Skeletal muscle tissue (tissue), 3 donors: ENCODE measurements at regions not wholly inside any gene's neighbourhood (a gene's known extent, or its start where the extent isn't known, plus 50 kb on each side); places are given as distances from the start of the nearest gene placed in this dataset.
"Not testable (repeated sequence)": the region's sequence is repeated elsewhere in the genome, so short reads cannot be mapped to it uniquely, and the experiment has no call there.

ENCODE experiments used
- H3K27ac ChIP-seq: one replicate; pipeline ENCODE4 v1.7.0; 2013; ENCODE audit warnings: mild to moderate bottlenecking, low read depth, low read length, inconsistent platforms
- H3K27me3 ChIP-seq, 3 donors: one replicate each; pipeline ENCODE4 v1.7.0; 2013; ENCODE audit warnings: low read length in 3 of 3; ENCODE audit not compliant: control insufficient read depth in 3 of 3, insufficient read depth in 3 of 3
- H3K36me3 ChIP-seq, 3 donors: one replicate each; pipeline ENCODE4 v1.7.0; 2013; ENCODE audit warnings: low read length in 3 of 3; ENCODE audit not compliant: control insufficient read depth in 3 of 3, insufficient read depth in 3 of 3
- H3K4me1 ChIP-seq, 3 donors: one replicate each; pipeline ENCODE4 v1.7.0; 2013; ENCODE audit warnings: low read length in 3 of 3, mild to moderate bottlenecking in 3 of 3; ENCODE audit not compliant: control insufficient read depth in 3 of 3, insufficient read depth in 3 of 3
- H3K4me3 ChIP-seq, 3 donors: one replicate each; pipeline ENCODE4 v1.7.0; 2013; ENCODE audit warnings: low read length in 3 of 3
- H3K9ac ChIP-seq, 3 donors: one replicate each; pipeline ENCODE4 v1.7.0; 2013; ENCODE audit warnings: low read length in 3 of 3, mild to moderate bottlenecking in 3 of 3, moderate library complexity in 2 of 3, low read depth in 1 of 3
- H3K9me3 ChIP-seq, 3 donors: one replicate each; pipeline ENCODE4 v1.7.0; 2013; ENCODE audit warnings: low read length in 3 of 3; ENCODE audit not compliant: control insufficient read depth in 3 of 3
- donor health status: Osteomylitis.

DNA sequence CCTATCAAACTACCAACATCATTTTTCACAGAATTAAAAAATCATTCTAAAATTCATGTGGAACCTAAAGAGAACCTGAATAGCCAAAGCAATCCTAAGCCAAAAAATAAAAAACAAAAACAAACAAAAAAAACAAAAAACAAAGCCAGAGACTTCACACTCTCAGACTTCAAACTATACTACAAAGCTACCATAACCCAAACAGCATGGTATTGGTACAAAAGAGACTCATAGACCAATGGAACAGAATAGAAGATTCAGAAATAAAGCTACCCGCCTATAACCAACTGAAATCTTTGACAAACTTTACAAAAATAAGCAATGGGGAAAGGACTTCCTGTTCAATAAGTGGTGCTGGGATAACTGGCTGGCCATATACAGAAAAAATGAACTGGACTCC lies 152.3 kb upstream of the SMIM31 start:
- H3K4me1 ChIP-seq = no peaks in the 10 kb centered on the region
- no peak overlapping the region for H3K9ac ChIP-seq
- H3K4me3 ChIP-seq = no peak overlapping the region
- no peaks in the 10 kb centered on the region for H3K27me3 ChIP-seq
- no peaks in the 10 kb centered on the region for H3K36me3 ChIP-seq
- no peak overlapping the region for H3K27ac ChIP-seq
- no peaks in the 10 kb centered on the region for H3K9me3 ChIP-seq

DNA sequence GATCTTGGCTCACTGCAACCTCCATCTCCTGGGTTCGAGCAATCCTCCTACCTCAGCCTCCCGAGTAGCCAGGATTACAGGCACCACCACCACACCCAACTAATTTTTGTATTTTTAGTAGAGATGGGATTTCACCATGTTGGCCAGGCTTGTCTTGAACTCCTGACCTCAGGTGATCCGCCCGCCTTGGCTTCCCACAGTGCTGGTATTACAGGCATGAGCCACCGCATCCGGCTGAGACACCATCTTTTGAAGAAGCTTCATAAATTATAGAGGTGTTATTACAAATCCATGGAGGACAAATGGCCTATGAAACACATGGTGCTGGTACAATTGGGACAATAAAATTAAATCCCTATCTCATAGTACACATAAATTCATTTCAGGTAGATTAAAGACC lies 148.1 kb upstream of the SMIM31 start:
- not testable (repeated sequence) for H3K9ac ChIP-seq, H3K4me1 ChIP-seq, H3K36me3 ChIP-seq, H3K27me3 ChIP-seq, H3K4me3 ChIP-seq, H3K9me3 ChIP-seq, H3K27ac ChIP-seq

- Histone ChIP-seq H3K9me3 (no peaks in the 10 kb centered on the region), H3K27ac (no peak overlapping the region), H3K27me3 (no peaks in the 10 kb centered on the region), H3K36me3 (no peaks in the 10 kb centered on the region), H3K9ac (no peak overlapping the region), H3K4me1 (no peaks in the 10 kb centered on the region), H3K4me3 (no peak overlapping the region)
Measured at GRCh38 chr4:164606478-164606877, 147.5 kb upstream of the SMIM31 start.

GRCh38 chr4:164613256-164613655 lies 140.7 kb upstream of the SMIM31 start:
- Histone ChIP-seq H3K9me3 (no peaks in the 10 kb centered on the region), H3K27ac (no peak overlapping the region), H3K4me1 (no peaks in the 10 kb centered on the region), H3K36me3 (no peaks in the 10 kb centered on the region), H3K9ac (no peak overlapping the region), H3K4me3 (no peak overlapping the region), H3K27me3 (no peaks in the 10 kb centered on the region)

DNA sequence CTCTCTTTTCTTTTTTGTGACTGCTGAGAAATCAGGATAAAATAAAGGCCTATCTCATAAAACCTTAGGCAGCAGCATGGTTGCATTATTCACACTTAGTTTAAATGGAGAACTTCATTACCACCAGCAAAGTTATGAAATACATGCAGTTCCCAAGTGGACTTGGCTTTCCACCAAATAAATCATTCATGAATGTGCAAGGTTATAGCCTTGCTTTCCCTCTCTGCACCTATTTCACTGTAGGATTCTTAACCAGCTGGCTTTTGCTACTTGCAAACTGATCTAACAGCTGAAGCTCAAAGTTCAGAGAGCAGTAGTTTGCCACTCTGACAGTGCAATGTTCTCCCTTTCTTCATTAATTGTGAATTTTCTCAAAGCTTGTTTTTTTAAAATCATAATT lies 140.1 kb upstream of the SMIM31 start:
- Histone ChIP-seq H3K27ac (no peak overlapping the region), H3K4me1 (no peaks in the 10 kb centered on the region), H3K27me3 (no peaks in the 10 kb centered on the region), H3K9me3 (no peaks in the 10 kb centered on the region), H3K4me3 (no peak overlapping the region), H3K9ac (no peak overlapping the region), H3K36me3 (no peaks in the 10 kb centered on the region)

- H3K4me1 ChIP-seq = no peaks in the 10 kb centered on the region
- H3K36me3 ChIP-seq = no peaks in the 10 kb centered on the region
- no peaks in the 10 kb centered on the region for H3K27me3 ChIP-seq
- H3K4me3 ChIP-seq = no peak overlapping the region
- H3K27ac ChIP-seq = no peak overlapping the region
- no peaks in the 10 kb centered on the region for H3K9me3 ChIP-seq
- H3K9ac ChIP-seq = no peak overlapping the region
Measured at GRCh38 chr4:164614329-164614728, 139.6 kb upstream of the SMIM31 start.

- H3K36me3 ChIP-seq = no peaks in the 10 kb centered on the region
- no peak overlapping the region for H3K4me3 ChIP-seq
- H3K9me3 ChIP-seq = no peaks in the 10 kb centered on the region
- H3K27me3 ChIP-seq = no peaks in the 10 kb centered on the region
- no peak overlapping the region for H3K27ac ChIP-seq
- no peak overlapping the region for H3K9ac ChIP-seq
- no peaks in the 10 kb centered on the region for H3K4me1 ChIP-seq
Measured at GRCh38 chr4:164614999-164615398, 138.9 kb upstream of the SMIM31 start.

DNA sequence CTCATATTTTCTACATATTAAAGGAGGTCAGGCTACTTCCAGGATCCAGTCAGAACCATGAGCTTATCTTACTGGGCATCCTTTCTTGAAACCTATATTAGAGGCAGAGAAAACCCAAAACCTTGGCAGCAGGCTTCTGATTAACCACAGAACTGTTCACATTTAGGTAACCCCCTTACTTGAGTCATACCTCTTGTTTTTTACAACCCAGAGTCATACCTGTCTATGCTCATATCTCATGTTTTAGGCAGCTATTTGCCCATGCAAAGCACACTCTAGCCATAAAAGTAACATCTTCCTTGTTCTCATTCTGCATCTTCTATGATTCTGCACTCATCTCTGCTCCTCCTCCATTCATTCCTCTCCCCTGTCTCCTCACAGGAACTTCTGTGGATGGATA lies 138.0 kb upstream of the SMIM31 start:
- Histone ChIP-seq H3K27me3 (no peaks in the 10 kb centered on the region), H3K4me3 (no peak overlapping the region), H3K27ac (no peak overlapping the region), H3K4me1 (no peaks in the 10 kb centered on the region), H3K36me3 (no peaks in the 10 kb centered on the region), H3K9ac (no peak overlapping the region), H3K9me3 (no peaks in the 10 kb centered on the region)

- H3K4me1 ChIP-seq = no peaks in the 10 kb centered on the region
- no peak overlapping the region for H3K27ac ChIP-seq
- H3K27me3 ChIP-seq = no peaks in the 10 kb centered on the region
- H3K9me3 ChIP-seq = no peaks in the 10 kb centered on the region
- H3K9ac ChIP-seq = no peak overlapping the region
- no peaks in the 10 kb centered on the region for H3K36me3 ChIP-seq
- no peak overlapping the region for H3K4me3 ChIP-seq
Measured at GRCh38 chr4:164616961-164617360, 137.0 kb upstream of the SMIM31 start.

- no peaks in the 10 kb centered on the region for H3K9me3 ChIP-seq
- no peak overlapping the region for H3K27ac ChIP-seq
- no peak overlapping the region for H3K4me3 ChIP-seq
- no peaks in the 10 kb centered on the region for H3K4me1 ChIP-seq
- no peak overlapping the region for H3K9ac ChIP-seq
- H3K27me3 ChIP-seq = no peaks in the 10 kb centered on the region
- no peaks in the 10 kb centered on the region for H3K36me3 ChIP-seq
Measured at GRCh38 chr4:164617426-164617825, 136.5 kb upstream of the SMIM31 start.

- peaks cover 0 to 1% (median 0%) of the 10 kb centered on the region in 3 donors for H3K9me3 ChIP-seq
- H3K9ac ChIP-seq = no peak overlapping the region
- no peaks in the 10 kb centered on the region for H3K27me3 ChIP-seq
- no peaks in the 10 kb centered on the region for H3K4me1 ChIP-seq
- no peak overlapping the region for H3K4me3 ChIP-seq
- no peaks in the 10 kb centered on the region for H3K36me3 ChIP-seq
- no peak overlapping the region for H3K27ac ChIP-seq
Measured at GRCh38 chr4:164617911-164618310, 136.0 kb upstream of the SMIM31 start.
